ENCODE measurements at regions not wholly inside any gene's neighbourhood (a gene's known extent, or its start where the extent isn't known, plus 50 kb on each side); places are given as distances from the start of the nearest gene placed in this dataset.

- TF ChIP-seq POLR2A (IDR thresholded peaks at IDR 0.05; ENCODE audit: low read depth, low read length) (no peak), POLR2AphosphoS5 (IDR thresholded peaks at IDR 0.05; ENCODE audit: low read depth, low read length) (no peak), TAF1 (IDR thresholded peaks at IDR 0.05; ENCODE audit: low read depth, low read length) (no peak), SPI1 (IDR thresholded peaks at IDR 0.05; ENCODE audit: low read depth, low read length) (no peak), POU2F2 (IDR thresholded peaks at IDR 0.05; ENCODE audit: low read depth, low read length) (no peak), PAX5 (IDR thresholded peaks at IDR 0.05; ENCODE audit: insufficient read depth, low read length, severe bottlenecking) (no peak)
These were observed 238.0 kb downstream of the ENC1 start for GRCh38 chr5:74402553-74402952.

Data from GM12891 (cell line).